Transverse colon (tissue), 4 donors: ENCODE measurements at regions not wholly inside any gene's neighbourhood (a gene's known extent, or its start where the extent isn't known, plus 50 kb on each side); places are given as distances from the start of the nearest gene placed in this dataset.

Experiments
- DNase-seq: peaks from one replicate; pipeline ENCODE4 v3.0.0-alpha.2; 2019
- H3K27ac ChIP-seq, 4 donors: fragments of 200-600 bp; sonication (generic); 2 replicates each; pipeline ENCODE4 v1.5.1; 2016 to 2018; ENCODE audit warnings: inconsistent platforms in 4 of 4
- H3K27me3 ChIP-seq: fragments of 200-600 bp; sonication (generic); 2 replicates; pipeline ENCODE4 v1.5.1; 2017; ENCODE audit warnings: inconsistent platforms
- H3K36me3 ChIP-seq, 4 donors: fragments of 200-600 bp; sonication (generic); 2 replicates each; pipeline ENCODE4 v1.5.1; 2017 to 2019; ENCODE audit warnings: inconsistent platforms in 4 of 4
- H3K4me1 ChIP-seq, 4 donors: fragments of 200-600 bp; sonication (generic); 2 replicates each; pipeline ENCODE4 v1.5.1; 2017 to 2020; ENCODE audit warnings: inconsistent platforms in 4 of 4
- H3K4me3 ChIP-seq, 4 donors: fragments of 200-600 bp; sonication (generic); 1 replicate in 1 of 4; 2 replicates in 3 of 4; pipeline versions ENCODE4 v1.5.1 to v1.6.1; 2017 to 2019; ENCODE audit warnings: inconsistent platforms in 4 of 4
- H3K9me3 ChIP-seq, 2 donors: fragments of 200-600 bp; sonication (generic); 2 replicates each; pipeline ENCODE4 v1.5.1; 2017 to 2019; ENCODE audit warnings: inconsistent platforms in 2 of 2
- CTCF ChIP-seq, 5 experiments: fragments of 200-600 bp in 3 of 5; fragments of 450-650 bp in 2 of 5; sonication (generic) in 3 of 5; IDR thresholded peaks; 1 replicate in 2 of 5; 2 replicates in 3 of 5; pipeline ENCODE4 v1.5.1; 2016 to 2017; ENCODE audit warnings: antibody characterized with exemption in 5 of 5, inconsistent platforms in 3 of 5, mild to moderate bottlenecking in 2 of 5, moderate library complexity in 1 of 5
- EP300 ChIP-seq: sonication (generic); formaldehyde crosslinking; IDR thresholded peaks from one replicate; pipeline ENCODE4 v1.6.1; 2017; ENCODE audit warnings: antibody characterized with exemption, low read depth
- POLR2A ChIP-seq: fragments of 450-650 bp; IDR thresholded peaks from one replicate; pipeline ENCODE4 v1.6.1; 2016; ENCODE audit warnings: antibody characterized with exemption, mild to moderate bottlenecking, moderate library complexity
- POLR2AphosphoS5 ChIP-seq, 3 donors: sonication (generic); formaldehyde crosslinking; IDR thresholded peaks; one replicate each; pipeline ENCODE4 v1.6.1; 2016; ENCODE audit warnings: antibody characterized with exemption in 3 of 3
- WGBS, 2 donors: methylation state at CpG; one replicate each; pipeline ENCODE4 v1.1.5; 2018; ENCODE audit warnings: low coverage in 1 of 2; 5-methylcytosine and 5-hydroxymethylcytosine counted together
- in situ Hi-C, 4 donors: fragments of 200-750 bp; cut with MboI; loops; one replicate each; pipeline versions ENCODE4 v1.15.0 to v1.15.1; 2017; ENCODE audit warnings: low sequenced_read_pairs in 3 of 4, low pct_ligation_motif_present in 1 of 4, low pct_unique_long_range_greater_than_20kb in 1 of 4
- intact Hi-C: fragments of 100-400 bp; cut with DNase I; formaldehyde crosslinking; loops from one replicate; pipeline ENCODE4 v1.15.1; 2023; ENCODE audit warnings: low total_unique reads

DNA sequence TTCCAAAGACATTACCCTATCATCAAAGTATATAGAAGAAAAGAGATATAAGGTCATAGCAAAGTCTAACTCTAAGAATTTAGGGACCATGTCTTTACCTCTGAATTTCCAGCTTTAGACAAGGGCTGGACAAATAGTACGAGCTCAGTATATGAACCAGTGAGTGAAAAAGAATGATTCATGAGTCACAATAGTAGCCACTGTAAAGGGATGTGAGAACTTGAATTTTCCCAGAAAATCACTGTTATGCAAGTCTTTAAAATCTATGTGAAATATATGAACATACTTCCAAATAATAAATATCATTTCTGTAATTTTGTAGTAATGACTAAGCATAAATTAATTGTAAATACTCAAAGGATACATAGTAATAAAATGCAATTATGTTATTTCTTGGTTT is 305.9 kb upstream of the PRR16 start:
- TF ChIP-seq EP300 (no peak), POLR2A (no peak), POLR2AphosphoS5 (IDR thresholded peaks at IDR 0.05) (no peak)
- H3K27me3 ChIP-seq, result no peaks in the 10 kb centered on the region
- intact Hi-C loops, result no loop called here
- no peak overlapping the region for H3K27ac ChIP-seq
- WGBS, 2 donors, result 67 to 87% methylated on average over 1 of the region's 1 CpG
- H3K4me1 ChIP-seq, result no peaks in the 10 kb centered on the region
- no peak overlapping the region for H3K4me3 ChIP-seq
- no peaks in the 10 kb centered on the region for H3K36me3 ChIP-seq
- H3K9me3 ChIP-seq, result no peaks in the 10 kb centered on the region
- no peak for DNase-seq
- in situ Hi-C loops, result no loop called here

- Histone ChIP-seq H3K4me1 (no peaks in the 10 kb centered on the region), H3K9me3 (no peaks in the 10 kb centered on the region), H3K4me3 (no peak overlapping the region), H3K27ac (no peak overlapping the region), H3K36me3 (no peaks in the 10 kb centered on the region), H3K27me3 (no peaks in the 10 kb centered on the region)
- intact Hi-C loops (no loop called here), in situ Hi-C loops (no loop called here)
- TF ChIP-seq CTCF (IDR thresholded peaks at IDR 0.05), result no peak
- TF ChIP-seq POLR2A, result no peak
- no peak for TF ChIP-seq POLR2AphosphoS5 (IDR thresholded peaks at IDR 0.05)
- TF ChIP-seq EP300, result no peak
- 84 to 87% methylated on average over 3 of the region's 3 CpGs for WGBS, 2 donors
- no peak for DNase-seq
These were observed 304.9 kb upstream of the PRR16 start for GRCh38 chr5:120159155-120159554.

DNA sequence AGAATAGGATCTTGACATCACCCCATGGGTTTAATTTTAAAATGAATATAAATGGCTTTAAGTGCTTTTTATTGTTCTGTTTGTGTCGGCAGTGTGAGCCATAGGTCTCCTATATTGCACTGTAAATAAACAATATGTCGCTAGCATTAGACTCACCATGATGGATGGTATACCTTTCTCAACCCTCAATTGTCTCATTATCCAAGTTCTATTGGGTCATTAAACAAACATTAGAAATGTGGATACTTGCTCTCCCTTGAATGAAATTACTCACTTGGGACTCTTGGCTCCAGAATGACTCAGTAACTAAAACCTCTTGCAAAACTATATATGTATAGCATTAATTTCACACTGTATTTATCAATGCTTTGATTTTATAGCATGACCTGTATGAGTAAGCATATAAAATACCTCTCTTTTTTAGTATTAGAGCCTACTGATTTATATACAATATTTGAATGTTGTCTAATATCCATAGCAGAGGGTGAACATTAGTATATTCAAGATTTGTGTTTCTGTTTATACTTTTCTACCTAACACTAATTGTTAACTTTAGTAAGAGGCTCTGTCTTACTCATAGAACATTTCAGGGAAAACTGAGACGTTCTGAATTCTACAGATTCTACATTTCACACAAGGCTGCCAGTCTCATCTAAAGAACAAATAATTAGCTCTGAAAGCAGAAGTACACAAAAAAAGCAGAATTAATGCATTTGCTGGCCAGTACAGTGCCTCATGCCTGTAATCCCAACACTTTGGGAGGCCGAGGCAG is 303.8 kb upstream of the PRR16 start:
- Histone ChIP-seq H3K36me3 (no peaks in the 10 kb centered on the region), H3K27me3 (no peaks in the 10 kb centered on the region), H3K27ac (no peak overlapping the region), H3K9me3 (no peaks in the 10 kb centered on the region), H3K4me3 (no peak overlapping the region), H3K4me1 (no peaks in the 10 kb centered on the region)
- in situ Hi-C loops, result no loop called here
- DNase-seq, result no peak
- no peak for TF ChIP-seq CTCF (IDR thresholded peaks at IDR 0.05)
- no peak for TF ChIP-seq EP300
- TF ChIP-seq POLR2A, result no peak
- TF ChIP-seq POLR2AphosphoS5 (IDR thresholded peaks at IDR 0.05), result no peak
- 70 to 76% methylated on average over 4 of the region's 4 CpGs for WGBS, 2 donors
- intact Hi-C loops, result no loop called here

- H3K27ac ChIP-seq, result no peak overlapping the region
- no peaks in the 10 kb centered on the region for H3K27me3 ChIP-seq
- TF ChIP-seq CTCF (IDR thresholded peaks at IDR 0.05) (no peak), EP300 (no peak), POLR2AphosphoS5 (IDR thresholded peaks at IDR 0.05) (no peak), POLR2A (no peak)
- no peak overlapping the region for H3K4me3 ChIP-seq
- in situ Hi-C loops (no loop called here), intact Hi-C loops (no loop called here)
- DNase-seq, result no peak
- H3K36me3 ChIP-seq, result no peaks in the 10 kb centered on the region
- H3K9me3 ChIP-seq, result no peaks in the 10 kb centered on the region
- H3K4me1 ChIP-seq, result no peaks in the 10 kb centered on the region
These were observed 301.8 kb upstream of the PRR16 start for GRCh38 chr5:120162321-120162720.

DNA sequence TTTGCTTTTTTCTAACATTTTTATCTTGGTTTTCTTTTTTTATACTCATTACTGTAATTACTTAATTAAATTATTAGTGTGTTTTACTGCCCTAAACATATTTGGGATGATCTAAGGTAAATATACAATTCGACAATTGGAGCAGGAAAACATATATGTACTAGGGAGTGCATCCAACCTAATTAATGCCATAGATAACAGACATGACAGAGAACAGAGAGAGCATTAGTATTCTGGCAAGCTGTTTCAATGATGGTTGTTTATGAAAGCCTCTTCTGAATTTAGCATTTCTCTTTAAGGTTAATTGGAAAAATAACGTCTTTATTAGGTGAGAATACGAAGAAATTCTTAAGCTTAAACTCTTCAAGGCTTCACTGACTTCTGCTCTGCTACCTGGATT is 300.1 kb upstream of the PRR16 start:
- WGBS, 2 donors, result 60 to 74% methylated on average over 3 of the region's 3 CpGs
- DNase-seq, result no peak
- no peaks in the 10 kb centered on the region for H3K9me3 ChIP-seq
- in situ Hi-C loops, result no loop called here
- H3K36me3 ChIP-seq, result no peaks in the 10 kb centered on the region
- no peaks in the 10 kb centered on the region for H3K27me3 ChIP-seq
- no peak overlapping the region for H3K27ac ChIP-seq
- TF ChIP-seq CTCF (IDR thresholded peaks at IDR 0.05) (no peak), POLR2A (no peak), EP300 (no peak), POLR2AphosphoS5 (IDR thresholded peaks at IDR 0.05) (no peak)
- H3K4me3 ChIP-seq, result no peak overlapping the region
- intact Hi-C loops, result no loop called here
- no peaks in the 10 kb centered on the region for H3K4me1 ChIP-seq
